Brain microvascular endothelial cell (primary cell): ENCODE measurements at regions not wholly inside any gene's neighbourhood (a gene's known extent, or its start where the extent isn't known, plus 50 kb on each side); places are given as distances from the start of the nearest gene placed in this dataset.

Experiments used
- DNase-seq: peaks from one replicate; pipeline ENCODE4 v3.0.0-alpha.2; 2020
- H3K27ac ChIP-seq: fragments of 250-450 bp; sonication (Bioruptor Pico); 2 replicates; pipeline ENCODE4 v1.5.1; 2020; ENCODE audit warnings: mild to moderate bottlenecking, moderate library complexity
- H3K27me3 ChIP-seq: fragments of 250-450 bp; sonication (Bioruptor Pico); replicated peaks from 2 replicates; pipeline ENCODE4 v1.5.1; 2020; ENCODE audit warnings: mild to moderate bottlenecking
- H3K36me3 ChIP-seq: fragments of 250-450 bp; sonication (Bioruptor Pico); replicated peaks from 2 replicates; pipeline ENCODE4 v1.5.1; 2020; ENCODE audit warnings: mild to moderate bottlenecking
- H3K4me3 ChIP-seq: 2 replicates; pipeline ENCODE4 v1.5.1; 2011; ENCODE audit warnings: low read depth, mild to moderate bottlenecking, control low read depth, low read length, moderate library complexity
- CTCF ChIP-seq: IDR thresholded peaks from 2 replicates; pipeline ENCODE4 v1.5.1; 2011; ENCODE audit warnings: low read depth, mild to moderate bottlenecking, moderate library complexity, low read length, control low read depth, inconsistent platforms; ENCODE audit errors: missing control alignments
- in situ Hi-C: cut with HindIII; loops from 2 replicates; pipeline ENCODE4 v1.10.0; 2017; ENCODE audit warnings: low sequenced_read_pairs, low pct_ligation_motif_present

GRCh38 chr2:64874593-64874992 lies 114.6 kb upstream of the SLC1A4 start:
- Histone ChIP-seq H3K36me3 (no peaks in the 10 kb centered on the region), H3K27me3 (peaks cover 22% of the 10 kb centered on the region), H3K4me3 (no peak overlapping the region), H3K27ac (no peak overlapping the region)
- in situ Hi-C loops = loop anchor here (25.0 kb wide), 1 partner anchor 212 kb away; the partner anchor contains the start of gene SERTAD2
- no peak for TF ChIP-seq CTCF
- no peak for DNase-seq

GRCh38 chr2:64875368-64875767 lies 113.8 kb upstream of the SLC1A4 start:
- Histone ChIP-seq H3K4me3 (no peak overlapping the region), H3K36me3 (no peaks in the 10 kb centered on the region), H3K27me3 (peaks cover 14% of the 10 kb centered on the region), H3K27ac (no peak overlapping the region)
- TF ChIP-seq CTCF = no peak
- in situ Hi-C loops = no loop called here
- no peak for DNase-seq

- no peaks in the 10 kb centered on the region for H3K36me3 ChIP-seq
- in situ Hi-C loops = no loop called here
Measured at GRCh38 chr2:64876137-64876647, 113.0 kb upstream of the SLC1A4 start.

GRCh38 chr2:64879745-64880144 lies 109.5 kb upstream of the SLC1A4 start:
- H3K27me3 ChIP-seq = peaks cover 2% of the 10 kb centered on the region
- no peaks in the 10 kb centered on the region for H3K36me3 ChIP-seq
- in situ Hi-C loops = no loop called here
- no peak for TF ChIP-seq CTCF
- no peak for DNase-seq
- no peak overlapping the region for H3K4me3 ChIP-seq
- no peak overlapping the region for H3K27ac ChIP-seq

More at GRCh38 chr2:64876137-64876647, 113.0 kb upstream of the SLC1A4 start:
- peaks cover 8% of the 10 kb centered on the region for H3K27me3 ChIP-seq
- H3K4me3 ChIP-seq = no peak overlapping the region
- H3K27ac ChIP-seq = no peak overlapping the region
- DNase-seq = peak; percentile 50
- TF ChIP-seq CTCF = no peak

- no peak for DNase-seq
- Histone ChIP-seq H3K36me3 (no peaks in the 10 kb centered on the region), H3K27ac (no peak overlapping the region), H3K27me3 (peaks cover 2% of the 10 kb centered on the region), H3K4me3 (no peak overlapping the region)
- in situ Hi-C loops = no loop called here
- TF ChIP-seq CTCF = no peak
Measured at GRCh38 chr2:64880193-64880951, 108.8 kb upstream of the SLC1A4 start.

GRCh38 chr2:64881037-64881492 lies 108.1 kb upstream of the SLC1A4 start:
- H3K27ac ChIP-seq = no peak overlapping the region
- no peak for DNase-seq
- no peak for TF ChIP-seq CTCF
- in situ Hi-C loops = no loop called here
- H3K27me3 ChIP-seq = peaks cover 2% of the 10 kb centered on the region
- H3K4me3 ChIP-seq = no peak overlapping the region
- no peaks in the 10 kb centered on the region for H3K36me3 ChIP-seq
